ENCODE measurements at regions not wholly inside any gene's neighbourhood (a gene's known extent, or its start where the extent isn't known, plus 50 kb on each side); places are given as distances from the start of the nearest gene placed in this dataset.

DNA sequence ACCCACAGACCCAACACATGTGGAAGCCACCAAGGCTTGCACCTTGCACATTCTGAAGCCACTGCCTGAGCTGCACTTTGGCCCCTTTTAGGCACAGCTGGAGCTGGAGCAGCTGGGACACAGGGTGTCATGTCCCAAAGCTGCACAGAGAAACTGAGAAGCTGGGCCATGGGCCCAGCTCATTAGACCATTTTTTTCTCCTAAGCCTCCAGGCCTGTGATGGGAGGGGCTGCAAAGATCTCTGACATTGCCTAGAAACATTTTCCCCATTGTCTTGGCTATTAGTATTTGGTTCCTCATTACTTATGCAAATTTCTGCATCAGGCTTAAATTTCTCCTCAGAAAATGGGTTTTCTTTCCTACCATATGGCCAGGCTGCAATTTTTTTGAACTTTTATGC is 447.4 kb upstream of the HS3ST1 start:
- no peaks in the 10 kb centered on the region for H3K4me1 ChIP-seq (replicated peaks in 1 of 2; ENCODE audit: control insufficient read depth in 2 of 2, insufficient read depth in 2 of 2, low read length in 2 of 2)
- in situ Hi-C loops (cut with MboI) (no loop called here), intact Hi-C loops (cut with micrococcal nuclease) (no loop called here)
- no TSS peak for BruUV-seq (replicated peaks)
- CTCF ChIA-PET (ENCODE audit: low intra/inter-chr PET ratio): no interaction called here
- no peak overlapping the region for H3K27ac ChIP-seq (ENCODE audit: extremely low read depth, low read depth, low read length)
- FAIRE-seq: no peak
- no peaks in the 10 kb centered on the region for H3K9me1 ChIP-seq (ENCODE audit: control insufficient read depth, insufficient read depth, low read length)
- H3K27me3 ChIP-seq (ENCODE audit: control insufficient read depth in 2 of 2, insufficient read depth in 2 of 2, low read length in 2 of 2): no peaks in the 10 kb centered on the region
- no peaks in the 10 kb centered on the region for H4K20me1 ChIP-seq (replicated peaks; ENCODE audit: control insufficient read depth, insufficient read depth, low read length)
- H3K4me2 ChIP-seq (ENCODE audit: insufficient read depth, low read length): no peak overlapping the region
- H3K4me3 ChIP-seq: no peak overlapping the region
- ATAC-seq: no peak
- no peaks in the 10 kb centered on the region for H3K9me3 ChIP-seq (replicated peaks; ENCODE audit: control insufficient read depth, insufficient read depth, low read depth, low read length)
- H3K9ac ChIP-seq (ENCODE audit: insufficient read depth in 1 of 2, low read depth in 2 of 2, low read length in 2 of 2): no peak overlapping the region
- DNase-seq (ENCODE audit: extremely low read depth in 1 of 4, low spot score in 3 of 4): no peak
- TF ChIP-seq SRF (CRISPR knock-in tag; IDR thresholded peaks at IDR 0.05): no peak
- TF ChIP-seq NR3C1 (CRISPR knock-in tag; IDR thresholded peaks at IDR 0.05): no peak
- TF ChIP-seq HMG20A (CRISPR knock-in tag; conservative IDR thresholded peaks at IDR 0.05): no peak
- no peak for TF ChIP-seq HEY1 (CRISPR knock-in tag; IDR thresholded peaks at IDR 0.05; ENCODE audit: borderline replicate concordance)
- no peak for TF ChIP-seq MEF2A (IDR thresholded peaks at IDR 0.05; ENCODE audit: control insufficient read depth, low read depth, low read length)
- no peak for TF ChIP-seq ZFX (CRISPR knock-in tag; IDR thresholded peaks at IDR 0.05)
- no peak for TF ChIP-seq CREM (IDR thresholded peaks at IDR 0.05; ENCODE audit: low read depth)
- TF ChIP-seq TAF15 (IDR thresholded peaks at IDR 0.05; ENCODE audit: low read depth, low read length): no peak
- TF ChIP-seq ZNF354B (CRISPR knock-in tag; IDR thresholded peaks at IDR 0.05): no peak
- no peak for TF ChIP-seq GABPB2 (CRISPR knock-in tag; conservative IDR thresholded peaks at IDR 0.05)
- TF ChIP-seq, protein P1, sequence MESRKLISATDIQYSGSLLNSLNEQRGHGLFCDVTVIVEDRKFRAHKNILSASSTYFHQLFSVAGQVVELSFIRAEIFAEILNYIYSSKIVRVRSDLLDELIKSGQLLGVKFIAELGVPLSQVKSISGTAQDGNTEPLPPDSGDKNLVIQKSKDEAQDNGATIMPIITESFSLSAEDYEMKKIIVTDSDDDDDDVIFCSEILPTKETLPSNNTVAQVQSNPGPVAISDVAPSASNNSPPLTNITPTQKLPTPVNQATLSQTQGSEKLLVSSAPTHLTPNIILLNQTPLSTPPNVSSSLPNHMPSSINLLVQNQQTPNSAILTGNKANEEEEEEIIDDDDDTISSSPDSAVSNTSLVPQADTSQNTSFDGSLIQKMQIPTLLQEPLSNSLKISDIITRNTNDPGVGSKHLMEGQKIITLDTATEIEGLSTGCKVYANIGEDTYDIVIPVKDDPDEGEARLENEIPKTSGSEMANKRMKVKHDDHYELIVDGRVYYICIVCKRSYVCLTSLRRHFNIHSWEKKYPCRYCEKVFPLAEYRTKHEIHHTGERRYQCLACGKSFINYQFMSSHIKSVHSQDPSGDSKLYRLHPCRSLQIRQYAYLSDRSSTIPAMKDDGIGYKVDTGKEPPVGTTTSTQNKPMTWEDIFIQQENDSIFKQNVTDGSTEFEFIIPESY (CRISPR knock-in tag; IDR thresholded peaks at IDR 0.05): no peak
- TF ChIP-seq ELF2 (CRISPR knock-in tag; IDR thresholded peaks at IDR 0.05): no peak
- TF ChIP-seq ZBTB7A (IDR thresholded peaks at IDR 0.05; ENCODE audit: borderline replicate concordance, control insufficient read depth, low read depth, low read length): no peak
- TF ChIP-seq HMGN3 (IDR thresholded peaks at IDR 0.05; ENCODE audit: borderline replicate concordance, extremely low read depth, insufficient read length, low read depth, low read length): no peak
- no peak for TF ChIP-seq CAMTA2 (CRISPR knock-in tag; conservative IDR thresholded peaks at IDR 0.05)
- no peak overlapping the region for H2AFZ ChIP-seq (ENCODE audit: low read depth, low read length)
- POLR2A ChIA-PET: no interaction called here
- no peaks in the 10 kb centered on the region for H3K36me3 ChIP-seq (ENCODE audit: control insufficient read depth, insufficient read depth, low read length)
- no peaks in the 10 kb centered on the region for H3K79me2 ChIP-seq (ENCODE audit: control insufficient read depth, insufficient read depth, low read length)

Measured in K562 (cell line).